ENCODE measurements at regions not wholly inside any gene's neighbourhood (a gene's known extent, or its start where the extent isn't known, plus 50 kb on each side); places are given as distances from the start of the nearest gene placed in this dataset.
"Not testable (repeated sequence)": the region's sequence is repeated elsewhere in the genome, so short reads cannot be mapped to it uniquely, and the experiment has no call there.

- no peak for DNase-seq (ENCODE audit: low read depth)
- no peak overlapping the region for H3K4me3 ChIP-seq (ENCODE audit: low read depth, low read length)
- TF ChIP-seq, protein P1, sequence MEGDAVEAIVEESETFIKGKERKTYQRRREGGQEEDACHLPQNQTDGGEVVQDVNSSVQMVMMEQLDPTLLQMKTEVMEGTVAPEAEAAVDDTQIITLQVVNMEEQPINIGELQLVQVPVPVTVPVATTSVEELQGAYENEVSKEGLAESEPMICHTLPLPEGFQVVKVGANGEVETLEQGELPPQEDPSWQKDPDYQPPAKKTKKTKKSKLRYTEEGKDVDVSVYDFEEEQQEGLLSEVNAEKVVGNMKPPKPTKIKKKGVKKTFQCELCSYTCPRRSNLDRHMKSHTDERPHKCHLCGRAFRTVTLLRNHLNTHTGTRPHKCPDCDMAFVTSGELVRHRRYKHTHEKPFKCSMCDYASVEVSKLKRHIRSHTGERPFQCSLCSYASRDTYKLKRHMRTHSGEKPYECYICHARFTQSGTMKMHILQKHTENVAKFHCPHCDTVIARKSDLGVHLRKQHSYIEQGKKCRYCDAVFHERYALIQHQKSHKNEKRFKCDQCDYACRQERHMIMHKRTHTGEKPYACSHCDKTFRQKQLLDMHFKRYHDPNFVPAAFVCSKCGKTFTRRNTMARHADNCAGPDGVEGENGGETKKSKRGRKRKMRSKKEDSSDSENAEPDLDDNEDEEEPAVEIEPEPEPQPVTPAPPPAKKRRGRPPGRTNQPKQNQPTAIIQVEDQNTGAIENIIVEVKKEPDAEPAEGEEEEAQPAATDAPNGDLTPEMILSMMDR (IDR thresholded peaks at IDR 0.05; ENCODE audit: control insufficient read depth, extremely low read depth, insufficient read depth), result no peak
These were observed 97.4 kb downstream of the EMB start for GRCh38 chr5:50343715-50344114.

DNA sequence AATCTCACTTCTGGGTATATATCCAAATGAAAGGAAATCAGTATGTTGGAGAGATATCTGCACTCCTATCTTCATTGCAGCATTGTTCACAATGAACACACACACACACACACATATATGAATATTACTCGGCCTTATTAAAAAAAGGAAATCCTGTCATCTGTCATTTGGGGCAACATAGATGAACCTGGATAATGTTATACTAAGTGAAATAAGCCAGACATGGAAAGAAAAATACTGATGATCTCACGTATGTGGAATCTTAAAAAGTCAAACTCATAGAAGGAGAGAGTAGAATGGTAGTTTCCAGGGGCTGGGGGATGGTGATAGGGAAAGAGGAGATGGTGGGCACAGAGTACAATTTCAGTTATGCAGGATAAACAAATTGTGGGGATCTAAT, 100.3 kb downstream of the EMB start:
- no peak overlapping the region for H3K4me3 ChIP-seq (ENCODE audit: low read depth, low read length)
- TF ChIP-seq, protein P1 (IDR thresholded peaks at IDR 0.05; ENCODE audit: control insufficient read depth, extremely low read depth, insufficient read depth), result no peak
- no peak for DNase-seq (ENCODE audit: low read depth)

DNA sequence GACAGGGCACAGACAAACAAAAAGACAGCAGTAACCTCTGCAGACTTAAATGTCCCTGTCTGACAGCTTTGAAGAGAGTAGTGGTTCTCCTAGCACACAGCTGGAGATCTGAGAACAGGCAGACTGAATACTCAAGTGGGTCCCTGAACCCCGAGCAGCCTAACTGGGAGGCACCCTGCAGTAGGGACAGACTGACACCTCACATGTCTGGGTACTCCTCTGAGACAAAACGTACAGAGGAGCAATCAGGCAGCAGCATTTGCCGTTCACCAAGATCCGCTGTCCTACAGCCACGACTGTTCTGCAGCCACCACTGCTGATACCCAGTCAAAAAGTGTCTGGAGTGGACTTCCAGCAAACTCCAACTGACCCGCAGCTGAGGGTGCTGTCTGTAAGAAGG, 110.5 kb downstream of the EMB start:
- H3K4me3 ChIP-seq (ENCODE audit: low read depth, low read length); DNase-seq (ENCODE audit: low read depth): not testable (repeated sequence)

DNA sequence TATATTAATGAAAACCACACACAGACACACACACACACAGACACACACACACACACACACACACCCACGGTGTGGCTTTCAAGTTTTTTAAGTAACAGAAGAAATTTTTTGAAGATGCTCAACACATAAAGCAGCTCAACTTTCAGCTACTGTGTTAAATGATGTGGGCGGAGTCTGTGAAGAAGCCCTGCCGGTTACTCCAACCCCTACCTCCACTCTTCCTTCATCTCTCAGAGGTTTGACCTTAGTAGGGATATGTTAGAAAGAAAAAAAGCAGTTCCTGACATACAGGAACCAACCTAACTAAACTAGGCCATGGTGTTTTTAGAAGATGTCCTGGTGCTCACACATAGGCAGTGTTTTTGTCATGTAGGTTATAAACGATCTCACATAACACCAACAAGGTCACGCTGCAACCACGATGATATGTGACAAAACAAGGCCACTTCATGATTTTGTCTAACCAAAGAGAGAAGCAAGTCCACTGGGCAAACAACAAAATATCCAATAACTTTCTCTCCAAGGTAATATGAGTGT, 112.8 kb downstream of the EMB start:
- TF ChIP-seq, protein P1 (IDR thresholded peaks at IDR 0.05; ENCODE audit: control insufficient read depth, extremely low read depth, insufficient read depth), result no peak
- no peak overlapping the region for H3K4me3 ChIP-seq (ENCODE audit: low read depth, low read length)
- no peak for DNase-seq (ENCODE audit: low read depth)

GRCh38 chr5:50325237-50325832, 115.8 kb downstream of the EMB start:
- no peak for DNase-seq (ENCODE audit: low read depth)
- H3K4me3 ChIP-seq (ENCODE audit: low read depth, low read length), result no peak overlapping the region
- TF ChIP-seq, protein P1 (IDR thresholded peaks at IDR 0.05; ENCODE audit: control insufficient read depth, extremely low read depth, insufficient read depth), result peak; percentile 60

GRCh38 chr5:50320131-50320749, 120.8 kb downstream of the EMB start:
- H3K4me3 ChIP-seq (ENCODE audit: low read depth, low read length), result no peak overlapping the region
- TF ChIP-seq, protein P1 (IDR thresholded peaks at IDR 0.05; ENCODE audit: control insufficient read depth, extremely low read depth, insufficient read depth), result peak; percentile 81
- no peak for DNase-seq (ENCODE audit: low read depth)

DNA sequence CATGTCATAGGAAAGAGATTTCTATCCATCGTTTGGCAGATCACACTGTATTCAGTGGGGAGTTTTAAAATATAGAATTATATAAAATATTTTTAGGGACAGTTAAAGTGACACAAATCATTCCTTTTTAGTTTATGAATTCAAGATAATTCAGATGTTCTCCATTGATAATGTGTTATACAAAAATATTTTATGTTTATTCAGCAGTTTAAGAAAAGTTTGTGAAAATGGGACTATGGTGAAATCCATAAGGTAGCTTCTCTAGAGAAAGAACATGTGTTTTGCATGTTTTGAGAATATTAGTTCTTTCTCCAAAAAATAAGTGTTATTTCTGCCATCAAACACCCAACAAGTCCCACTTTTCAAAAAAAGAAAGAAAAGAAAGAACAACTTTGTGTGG, 122.9 kb downstream of the EMB start:
- TF ChIP-seq, protein P1 (IDR thresholded peaks at IDR 0.05; ENCODE audit: control insufficient read depth, extremely low read depth, insufficient read depth), result no peak
- H3K4me3 ChIP-seq (ENCODE audit: low read depth, low read length), result no peak overlapping the region
- no peak for DNase-seq (ENCODE audit: low read depth)

GRCh38 chr5:50306488-50306887, 134.6 kb downstream of the EMB start:
- not testable (repeated sequence) for H3K4me3 ChIP-seq (ENCODE audit: low read depth, low read length); DNase-seq (ENCODE audit: low read depth)
